WTC11 (cell line): ENCODE measurements at regions not wholly inside any gene's neighbourhood (a gene's known extent, or its start where the extent isn't known, plus 50 kb on each side); places are given as distances from the start of the nearest gene placed in this dataset.

Experiments used
- ATAC-seq: fragments of 200-7000 bp; cut with Tn5 transposase; 2 replicates; pipeline ENCODE4 v1.10.0; 2021; ENCODE audit warnings: mild to moderate bottlenecking, moderate library complexity
- CTCF ChIA-PET: fragments of 300-600 bp; sonication (Branson Sonifier 250); formaldehyde crosslinking; loops from one replicate; lab custom pipeline; 2021; ENCODE audit warnings: antibody characterized with exemption; lab: Charles Lee
- POLR2A ChIA-PET: fragments of 350-600 bp; sonication (Branson Sonifier 250); formaldehyde crosslinking; loops from one replicate; lab custom pipeline; 2021; ENCODE audit warnings: antibody characterized with exemption; lab: Charles Lee
- DNase-seq: peaks from one replicate; pipeline ENCODE4 v3.0.0; 2021; ENCODE audit warnings: low spot score
- H3K27ac Mint-ChIP-seq: 2 replicates; pipeline ENCODE4 v1.8.0; 2021; ENCODE audit warnings: mixed read lengths
- H3K27me3 Mint-ChIP-seq: 2 replicates; pipeline ENCODE4 v1.8.0; 2021; ENCODE audit warnings: low read depth, mild to moderate bottlenecking, moderate library complexity, mixed read lengths
- H3K36me3 Mint-ChIP-seq: 2 replicates; pipeline ENCODE4 v1.8.0; 2021; ENCODE audit warnings: mixed read lengths
- H3K4me1 Mint-ChIP-seq: 2 replicates; pipeline ENCODE4 v1.8.0; 2022; ENCODE audit warnings: mixed read lengths
- H3K4me3 Mint-ChIP-seq: 2 replicates; pipeline ENCODE4 v1.8.0; 2021; ENCODE audit warnings: mild to moderate bottlenecking, moderate library complexity, mixed read lengths
- H3K9me3 Mint-ChIP-seq: 2 replicates; pipeline ENCODE4 v1.8.0; 2021; ENCODE audit warnings: mixed read lengths
- AR ChIP-seq: fragments of 250-450 bp; sonication (Bioruptor Pico); IDR thresholded peaks from 2 replicates; pipeline ENCODE4 v1.9.0; 2021; ENCODE audit warnings: mild to moderate bottlenecking
- ATF1 ChIP-seq: sonication (generic); formaldehyde crosslinking; IDR thresholded peaks from 2 replicates; pipeline ENCODE4 v1.8.1; 2023; ENCODE audit warnings: mild to moderate bottlenecking, moderate library complexity, missing genetic modification reagents
- CBFB ChIP-seq: sonication (generic); formaldehyde crosslinking; IDR thresholded peaks from 2 replicates; pipeline ENCODE4 v1.8.1; 2022; ENCODE audit warnings: mild to moderate bottlenecking, low read depth, missing genetic modification reagents
- CREB1 ChIP-seq: sonication (generic); formaldehyde crosslinking; IDR thresholded peaks from 2 replicates; pipeline ENCODE4 v1.8.0; 2023; ENCODE audit warnings: mild to moderate bottlenecking, missing genetic modification reagents
- ESRRA ChIP-seq: sonication (generic); formaldehyde crosslinking; IDR thresholded peaks from 2 replicates; pipeline ENCODE4 v1.8.1; 2022; ENCODE audit warnings: mild to moderate bottlenecking, missing genetic modification reagents, borderline replicate concordance
- GTF2I ChIP-seq: fragments of 250-450 bp; sonication (Bioruptor Pico); conservative IDR thresholded peaks from 2 replicates; pipeline ENCODE4 v1.4.0; 2021; ENCODE audit warnings: mild to moderate bottlenecking
- IRF2 ChIP-seq: sonication (generic); formaldehyde crosslinking; IDR thresholded peaks from 2 replicates; pipeline ENCODE4 v1.8.0; 2022; ENCODE audit warnings: low read depth, missing genetic modification reagents, borderline replicate concordance
- NFATC4 ChIP-seq: fragments of 250-450 bp; sonication (Bioruptor Pico); IDR thresholded peaks from 2 replicates; pipeline ENCODE4 v1.9.0; 2021; ENCODE audit warnings: mild to moderate bottlenecking
- NR2C2 ChIP-seq: sonication (generic); formaldehyde crosslinking; IDR thresholded peaks from 2 replicates; pipeline ENCODE4 v1.8.0; 2022; ENCODE audit warnings: mild to moderate bottlenecking, missing genetic modification reagents
- OVOL2 ChIP-seq: fragments of 250-450 bp; sonication (Bioruptor Pico); IDR thresholded peaks from 2 replicates; pipeline ENCODE4 v1.9.0; 2021; ENCODE audit warnings: mild to moderate bottlenecking, borderline replicate concordance
- RORB ChIP-seq: fragments of 250-450 bp; sonication (Bioruptor Pico); IDR thresholded peaks from 2 replicates; pipeline ENCODE4 v1.9.0; 2021; ENCODE audit warnings: mild to moderate bottlenecking
- SOX15 ChIP-seq: fragments of 250-450 bp; sonication (Bioruptor Pico); IDR thresholded peaks from 2 replicates; pipeline ENCODE4 v1.9.0; 2021; ENCODE audit warnings: mild to moderate bottlenecking
- USF2 ChIP-seq: sonication (generic); formaldehyde crosslinking; IDR thresholded peaks from 2 replicates; pipeline ENCODE4 v1.8.1; 2023; ENCODE audit warnings: mild to moderate bottlenecking, missing genetic modification reagents, moderate library complexity
- ZMAT4 ChIP-seq: fragments of 250-450 bp; sonication (Bioruptor Pico); IDR thresholded peaks from 2 replicates; pipeline ENCODE4 v1.9.0; 2021; ENCODE audit warnings: mild to moderate bottlenecking
- ZNF138 ChIP-seq: sonication (generic); formaldehyde crosslinking; conservative IDR thresholded peaks from 2 replicates; pipeline ENCODE4 v1.8.1; 2022; ENCODE audit warnings: mild to moderate bottlenecking, moderate library complexity, missing genetic modification reagents
- ZNF219 ChIP-seq: sonication (generic); formaldehyde crosslinking; IDR thresholded peaks from 2 replicates; pipeline ENCODE4 v1.8.0; 2023; ENCODE audit warnings: missing genetic modification reagents, mild to moderate bottlenecking, borderline replicate concordance
- ZNF416 ChIP-seq: fragments of 250-450 bp; sonication (Bioruptor Pico); IDR thresholded peaks from 2 replicates; pipeline ENCODE4 v1.9.0; 2021; ENCODE audit warnings: mild to moderate bottlenecking, inconsistent platforms
- ZNF423 ChIP-seq: fragments of 250-450 bp; sonication (Bioruptor Pico); IDR thresholded peaks from 2 replicates; pipeline ENCODE4 v2.1.2; 2022; ENCODE audit warnings: mild to moderate bottlenecking, moderate library complexity
- ZNF671 ChIP-seq: fragments of 250-450 bp; sonication (Bioruptor Pico); IDR thresholded peaks from 2 replicates; pipeline ENCODE4 v1.8.0; 2021; ENCODE audit warnings: mild to moderate bottlenecking
- TF ChIP-seq, protein P1 (sequence below): sonication (generic); formaldehyde crosslinking; IDR thresholded peaks from 2 replicates; pipeline ENCODE4 v1.8.0; 2022; ENCODE audit warnings: mild to moderate bottlenecking, missing genetic modification reagents
- TF ChIP-seq, protein P2 (sequence below): sonication (generic); formaldehyde crosslinking; IDR thresholded peaks from 2 replicates; pipeline ENCODE4 v1.8.0; 2022; ENCODE audit warnings: mild to moderate bottlenecking, missing genetic modification reagents
- TF ChIP-seq, protein P3 (sequence below): fragments of 250-450 bp; sonication (Bioruptor Pico); conservative IDR thresholded peaks from 2 replicates; pipeline ENCODE4 v1.9.0; 2021; ENCODE audit warnings: mild to moderate bottlenecking
- TF ChIP-seq, protein P4 (sequence below): sonication (generic); formaldehyde crosslinking; IDR thresholded peaks from 2 replicates; pipeline ENCODE4 v1.8.1; 2022; ENCODE audit warnings: missing genetic modification reagents, borderline replicate concordance

GRCh38 chr20:56976336-56976735 lies 290.1 kb downstream of the BMP7 start (continued):
- TF ChIP-seq, protein P1, sequence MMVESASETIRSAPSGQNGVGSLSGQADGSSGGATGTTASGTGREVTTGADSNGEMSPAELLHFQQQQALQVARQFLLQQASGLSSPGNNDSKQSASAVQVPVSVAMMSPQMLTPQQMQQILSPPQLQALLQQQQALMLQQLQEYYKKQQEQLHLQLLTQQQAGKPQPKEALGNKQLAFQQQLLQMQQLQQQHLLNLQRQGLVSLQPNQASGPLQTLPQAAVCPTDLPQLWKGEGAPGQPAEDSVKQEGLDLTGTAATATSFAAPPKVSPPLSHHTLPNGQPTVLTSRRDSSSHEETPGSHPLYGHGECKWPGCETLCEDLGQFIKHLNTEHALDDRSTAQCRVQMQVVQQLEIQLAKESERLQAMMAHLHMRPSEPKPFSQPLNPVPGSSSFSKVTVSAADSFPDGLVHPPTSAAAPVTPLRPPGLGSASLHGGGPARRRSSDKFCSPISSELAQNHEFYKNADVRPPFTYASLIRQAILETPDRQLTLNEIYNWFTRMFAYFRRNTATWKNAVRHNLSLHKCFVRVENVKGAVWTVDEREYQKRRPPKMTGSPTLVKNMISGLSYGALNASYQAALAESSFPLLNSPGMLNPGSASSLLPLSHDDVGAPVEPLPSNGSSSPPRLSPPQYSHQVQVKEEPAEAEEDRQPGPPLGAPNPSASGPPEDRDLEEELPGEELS (CRISPR knock-in tag): no peak
- TF ChIP-seq SOX15 (CRISPR knock-in tag): no peak
- TF ChIP-seq ESRRA (CRISPR knock-in tag): no peak
- TF ChIP-seq, protein P2, sequence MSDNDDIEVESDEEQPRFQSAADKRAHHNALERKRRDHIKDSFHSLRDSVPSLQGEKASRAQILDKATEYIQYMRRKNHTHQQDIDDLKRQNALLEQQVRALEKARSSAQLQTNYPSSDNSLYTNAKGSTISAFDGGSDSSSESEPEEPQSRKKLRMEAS: no peak
- TF ChIP-seq, all 79 proteins: peak for 0

DNA sequence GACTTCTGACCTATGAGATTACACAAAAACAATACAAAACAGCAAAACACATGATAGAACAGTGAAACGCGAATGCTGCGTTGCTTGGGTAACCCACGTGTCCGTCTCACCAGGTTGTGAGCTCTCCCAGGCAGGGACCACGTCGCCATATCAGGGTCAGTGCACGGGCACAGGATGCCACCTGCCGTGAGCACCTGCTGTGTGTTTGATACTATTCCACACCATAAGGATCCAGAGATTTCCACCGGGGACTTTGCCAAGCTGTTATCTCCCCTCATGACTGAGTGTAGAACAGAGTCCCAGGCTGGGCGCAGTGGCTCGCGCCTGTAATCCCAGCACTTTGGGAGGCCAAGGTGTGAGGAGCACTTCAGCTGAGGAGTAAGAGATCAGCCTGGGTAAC lies 288.0 kb downstream of the BMP7 start:
- Mint-ChIP-seq H3K4me3 (no peak overlapping the region), H3K27me3 (peaks cover 20% of the 10 kb centered on the region), H3K36me3 (no peaks in the 10 kb centered on the region), H3K9me3 (peaks cover 3% of the 10 kb centered on the region), H3K27ac (no peak overlapping the region), H3K4me1 (peaks cover 21% of the 10 kb centered on the region)
- no peak for ATAC-seq
- CTCF ChIA-PET: interaction anchor here (1.2 kb wide), 2 partner anchors 82 to 349 kb away, joined by 3 read pairs; no protein-coding TSS in a partner anchor
- no peak for DNase-seq
- TF ChIP-seq NFATC4: no peak
- TF ChIP-seq, protein P3, sequence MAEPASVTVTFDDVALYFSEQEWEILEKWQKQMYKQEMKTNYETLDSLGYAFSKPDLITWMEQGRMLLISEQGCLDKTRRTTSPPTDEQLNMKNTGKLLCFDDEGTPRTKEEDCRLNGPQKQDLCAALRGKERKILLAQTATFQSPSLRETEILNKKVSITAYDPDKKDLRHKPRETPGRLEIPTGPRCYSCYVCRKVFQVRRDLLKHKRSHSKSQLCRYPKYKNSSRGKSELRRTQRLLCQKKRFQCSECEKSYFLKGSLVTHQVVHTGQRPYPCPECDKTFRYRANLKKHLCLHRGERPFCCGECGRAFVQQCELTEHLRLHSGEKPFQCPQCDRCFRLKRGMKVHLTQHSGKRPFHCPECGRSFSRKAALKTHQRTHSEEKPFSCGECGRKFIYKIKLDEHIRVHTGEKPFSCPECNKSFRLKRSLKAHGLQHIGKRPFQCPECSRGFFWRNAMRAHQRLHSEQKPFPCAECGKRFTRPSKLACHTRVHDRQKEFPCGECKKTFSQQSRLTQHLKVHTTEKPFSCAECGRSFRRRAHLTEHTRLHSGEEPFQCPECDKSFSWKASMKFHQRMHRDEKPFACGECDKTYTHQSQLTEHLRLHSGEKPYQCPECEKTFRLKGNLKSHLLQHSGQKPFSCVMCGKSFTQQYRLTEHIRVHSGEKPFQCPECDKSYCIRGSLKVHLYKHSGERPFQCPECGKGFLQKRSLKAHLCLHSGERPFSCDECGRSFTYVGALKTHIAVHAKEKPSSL (CRISPR knock-in tag): no peak
- no peak for TF ChIP-seq ZNF671 (CRISPR knock-in tag)
- no peak for TF ChIP-seq IRF2 (CRISPR knock-in tag)
- no peak for TF ChIP-seq NR2C2 (CRISPR knock-in tag)
- no peak for TF ChIP-seq RORB (CRISPR knock-in tag)
- no peak for TF ChIP-seq ZNF138 (CRISPR knock-in tag)
- TF ChIP-seq USF2 (CRISPR knock-in tag): no peak
- no peak for TF ChIP-seq ZNF423 (CRISPR knock-in tag)
- no peak for TF ChIP-seq ZNF219 (CRISPR knock-in tag)
- TF ChIP-seq CBFB (CRISPR knock-in tag): no peak
- POLR2A ChIA-PET: no interaction called here

DNA sequence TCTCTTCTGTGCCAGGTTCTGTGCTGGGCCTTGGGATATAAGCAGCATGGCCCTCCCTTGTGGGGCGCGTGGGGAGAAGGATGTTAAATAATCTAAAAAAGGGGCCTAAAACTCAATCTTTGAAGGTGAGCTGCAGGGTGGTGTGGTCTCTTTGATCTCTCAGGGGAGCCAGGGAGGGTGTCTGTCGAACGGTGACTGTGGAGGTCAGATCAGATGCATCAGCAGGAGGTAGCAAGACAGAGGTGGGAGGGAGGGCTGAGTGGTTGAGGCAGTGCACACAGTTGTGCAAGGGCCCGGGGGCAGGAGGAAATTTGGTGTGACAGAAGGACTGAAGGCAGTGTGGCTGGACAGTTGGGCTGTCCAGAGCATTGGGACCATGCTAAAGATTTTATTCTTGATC lies 287.3 kb downstream of the BMP7 start:
- Mint-ChIP-seq H3K27me3 (peaks cover 18% of the 10 kb centered on the region), H3K4me3 (no peak overlapping the region), H3K9me3 (peaks cover 9% of the 10 kb centered on the region), H3K4me1 (peaks cover 15% of the 10 kb centered on the region), H3K27ac (no peak overlapping the region), H3K36me3 (peaks cover 2% of the 10 kb centered on the region; the same call in 1 of the 2 replicates)
- ChIA-PET POLR2A (no interaction called here), CTCF (interaction anchor here (1.2 kb wide), 2 partner anchors 82 to 349 kb away, joined by 3 read pairs; no protein-coding TSS in a partner anchor)
- DNase-seq (no peak), ATAC-seq (no peak)
- TF ChIP-seq OVOL2 (CRISPR knock-in tag): no peak
- no peak for TF ChIP-seq ZMAT4 (CRISPR knock-in tag)
- TF ChIP-seq ATF1 (CRISPR knock-in tag): no peak
- TF ChIP-seq, protein P4, sequence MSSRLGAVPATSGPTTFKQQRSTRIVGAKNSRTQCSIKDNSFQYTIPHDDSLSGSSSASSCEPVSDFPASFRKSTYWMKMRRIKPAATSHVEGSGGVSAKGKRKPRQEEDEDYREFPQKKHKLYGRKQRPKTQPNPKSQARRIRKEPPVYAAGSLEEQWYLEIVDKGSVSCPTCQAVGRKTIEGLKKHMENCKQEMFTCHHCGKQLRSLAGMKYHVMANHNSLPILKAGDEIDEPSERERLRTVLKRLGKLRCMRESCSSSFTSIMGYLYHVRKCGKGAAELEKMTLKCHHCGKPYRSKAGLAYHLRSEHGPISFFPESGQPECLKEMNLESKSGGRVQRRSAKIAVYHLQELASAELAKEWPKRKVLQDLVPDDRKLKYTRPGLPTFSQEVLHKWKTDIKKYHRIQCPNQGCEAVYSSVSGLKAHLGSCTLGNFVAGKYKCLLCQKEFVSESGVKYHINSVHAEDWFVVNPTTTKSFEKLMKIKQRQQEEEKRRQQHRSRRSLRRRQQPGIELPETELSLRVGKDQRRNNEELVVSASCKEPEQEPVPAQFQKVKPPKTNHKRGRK (CRISPR knock-in tag): no peak
- no peak for TF ChIP-seq ZNF416 (CRISPR knock-in tag)
- no peak for TF ChIP-seq GTF2I (CRISPR knock-in tag)
- TF ChIP-seq CREB1 (CRISPR knock-in tag): no peak
- no peak for TF ChIP-seq AR
